ENCODE measurements at regions not wholly inside any gene's neighbourhood (a gene's known extent, or its start where the extent isn't known, plus 50 kb on each side); places are given as distances from the start of the nearest gene placed in this dataset.

- Histone ChIP-seq H4K5ac (ENCODE audit: low read depth, low read length) (peak overlapping the region; percentile 13; the same call in 1 of the 2 replicates), H2AFZ (replicated peaks; ENCODE audit: low read length, poor library complexity) (peak overlapping the region; percentile 26), H3K4me2 (ENCODE audit: low read depth, low read length) (peak overlapping the region; percentile 47), H3K14ac (replicated peaks; ENCODE audit: low read depth, low read length) (peak overlapping the region; percentile 66; the same call in 1 of the 2 replicates), H3K9me3 (ENCODE audit: control insufficient read depth, insufficient read depth, low read length) (no peaks in the 10 kb centered on the region), H3K9me1 (ENCODE audit: insufficient read depth, low read length) (peaks cover 18% of the 10 kb centered on the region), H4K8ac (ENCODE audit: low read depth in 2 of 2, low read length in 2 of 2) (peak overlapping the region in 1 of 2 experiments; percentile 28; a peak in 1 of 4 replicates), H2BK5ac (ENCODE audit: low read depth, low read length, poor library complexity, severe bottlenecking) (peak overlapping the region; percentile 3), H4K20me1 (ENCODE audit: insufficient read depth, low read length) (no peaks in the 10 kb centered on the region; the same call in 1 of the 2 replicates), H3K79me1 (ENCODE audit: low read depth in 1 of 2, low read length in 2 of 2) (no peaks in the 10 kb centered on the region), H3K4me3 (ENCODE audit: insufficient read depth, low read depth, low read length) (no peak overlapping the region), H2AK5ac (ENCODE audit: low read depth, low read length) (peak overlapping the region; percentile 68), H4K91ac (ENCODE audit: insufficient read depth, low read depth, low read length) (peak overlapping the region; percentile 43), H3K4ac (ENCODE audit: low read depth, low read length) (peak overlapping the region; percentile 68), H3K18ac (ENCODE audit: low read depth, low read length) (peak overlapping the region; percentile 38), H3K27me3 (ENCODE audit: control insufficient read depth, insufficient read depth, low read length) (no peaks in the 10 kb centered on the region), H3K9ac (ENCODE audit: low read depth, low read length) (no peak overlapping the region), H3K36me3 (ENCODE audit: control insufficient read depth, insufficient read depth, low read length) (no peaks in the 10 kb centered on the region), H3K4me1 (ENCODE audit: control insufficient read depth, insufficient read depth, low read length) (peaks cover 34% of the 10 kb centered on the region), H3K27ac (ENCODE audit: insufficient read depth, low read length) (peak overlapping the region; percentile 78), H3K23ac (ENCODE audit: low read depth, low read length) (peak overlapping the region; percentile 69), H3K56ac (ENCODE audit: extremely low read depth, insufficient read depth, low read length) (peak overlapping the region; percentile 53; the same call in 1 of the 2 replicates), H2BK20ac (ENCODE audit: low read depth, low read length) (peak overlapping the region; percentile 77), H2BK15ac (ENCODE audit: low read depth, low read length) (peak overlapping the region; percentile 37; the same call in 1 of the 3 replicates), H2BK120ac (ENCODE audit: low read depth, low read length) (peak overlapping the region; percentile 83), H2AK9ac (replicated peaks; ENCODE audit: low read depth, low read length, poor library complexity) (peak overlapping the region; percentile 42)
- dilution Hi-C loops (cut with HindIII; ENCODE audit: low sequenced_read_pairs, unreplicated experiment), result no loop called here
- 11% methylated on average over 9 of the region's 18 CpGs; no CpG with 5 or more reads in 1 of the 2 experiments for WGBS, 2 experiments (ENCODE audit: extremely low coverage in 2 of 2, insufficient read length in 1 of 2)
- no TSS peak for BruUV-seq (replicated peaks)
- TF ChIP-seq RCOR1 (IDR thresholded peaks at IDR 0.05; ENCODE audit: insufficient replicate concordance, low read length) (no peak), NFE2L2 (IDR thresholded peaks at IDR 0.05; ENCODE audit: low read depth, low read length) (0 out of 2 replicates have a peak, but pooled peaks have one; percentile 10), SMC3 (IDR thresholded peaks at IDR 0.05; ENCODE audit: low read depth, low read length) (0 out of 2 replicates have a peak, but pooled peaks have one; percentile 5), BHLHE40 (IDR thresholded peaks at IDR 0.05; ENCODE audit: low read depth, low read length) (peak; percentile 97)
- ChIA-PET POLR2A (ENCODE audit: unreplicated experiment) (no interaction called here), CTCF (interaction anchor here (0.6 to 1.0 kb wide), 2 partner anchors 115 to 132 kb away, joined by 3 to 4 read pairs; no protein-coding TSS in a partner anchor)
- ATAC-seq (ENCODE audit: low read depth) (peak; percentile 73), DNase-seq (peak; percentile 93)
- intact Hi-C loops (cut with micrococcal nuclease), result loop anchor here (2.0 to 10.0 kb wide), 4 partner anchors 63 to 251 kb away; partner anchors contain the start of gene ETS2
- in situ Hi-C loops (cut with MboI; ENCODE audit: low sequenced_read_pairs), result no loop called here
These were observed 180.0 kb downstream of the ETS2 start for GRCh38 chr21:38985568-38986378.
